Medulla oblongata (tissue), 1 donor: ENCODE measurements at regions not wholly inside any gene's neighbourhood (a gene's known extent, or its start where the extent isn't known, plus 50 kb on each side); places are given as distances from the start of the nearest gene placed in this dataset.
"Not testable (repeated sequence)": the region's sequence is repeated elsewhere in the genome, so short reads cannot be mapped to it uniquely, and the experiment has no call there.

ENCODE experiments used
- DNase-seq: peaks from one replicate; pipeline ENCODE4 v3.0.0-alpha.2; 2015; ENCODE audit errors: extremely low spot score

GRCh38 chr11:71332447-71332846, 80.1 kb upstream of the SHANK2 start:
- DNase-seq, result no peak

DNA sequence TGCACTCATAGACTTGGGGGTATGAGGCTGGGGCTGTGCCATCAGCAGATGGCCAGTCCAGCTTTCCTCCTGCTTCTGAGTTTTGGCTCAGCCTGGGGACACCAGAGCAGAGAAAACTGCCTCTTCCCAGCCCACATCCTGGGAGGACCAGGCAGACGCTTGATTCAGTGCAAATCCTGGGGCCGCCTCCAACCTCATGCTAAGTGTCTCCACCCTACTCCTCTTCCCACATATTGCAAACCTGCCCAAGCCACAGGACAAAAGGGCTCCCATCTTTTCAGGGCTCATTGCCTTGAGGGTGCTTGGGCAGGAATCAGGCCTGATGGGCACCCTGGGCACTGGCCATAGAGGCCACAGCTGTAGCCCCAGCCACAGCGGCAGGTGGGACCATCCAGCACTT, 79.7 kb upstream of the SHANK2 start:
- no peak for DNase-seq

DNA sequence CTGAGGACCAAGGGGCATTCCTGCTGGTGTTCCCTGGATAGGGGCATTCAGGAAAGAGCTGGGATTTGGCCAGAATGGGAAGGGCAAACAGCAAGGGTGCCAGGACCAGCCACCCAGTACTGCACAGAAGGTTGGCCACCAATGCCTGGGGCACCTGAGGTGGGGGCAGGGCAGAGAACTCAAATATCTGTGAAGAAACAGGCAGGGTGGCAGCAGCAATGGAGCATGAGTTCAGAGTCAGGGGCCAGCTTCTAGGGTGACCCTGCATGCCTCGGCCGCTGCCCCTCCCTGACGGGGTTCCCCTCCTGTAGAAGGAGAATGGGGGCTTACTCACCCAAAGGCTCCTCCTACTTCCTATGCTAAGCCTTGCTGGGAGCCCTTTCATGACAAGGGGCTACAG, 79.3 kb upstream of the SHANK2 start:
- DNase-seq, result no peak

GRCh38 chr11:71330996-71331395, 78.6 kb upstream of the SHANK2 start:
- DNase-seq, result no peak

GRCh38 chr11:71330349-71330748, 78.0 kb upstream of the SHANK2 start:
- DNase-seq, result no peak

GRCh38 chr11:71329786-71330185, 77.4 kb upstream of the SHANK2 start:
- DNase-seq, result no peak

DNA sequence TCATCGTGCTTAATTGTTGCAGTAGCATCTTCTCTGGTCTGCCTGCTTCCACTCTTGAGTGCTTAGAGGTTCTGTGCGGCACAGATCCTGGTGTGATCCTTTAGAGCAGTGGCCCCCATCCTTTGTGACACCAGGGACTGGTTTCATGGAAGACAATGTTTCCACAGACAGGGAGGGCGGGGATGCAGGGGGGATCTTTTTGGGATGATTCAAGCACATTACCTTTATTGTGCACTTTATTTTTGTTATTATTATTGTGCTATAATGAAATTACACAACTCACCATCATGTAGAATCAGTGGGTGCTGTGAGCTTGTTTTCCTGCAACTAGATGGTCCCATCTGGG, 76.8 kb upstream of the SHANK2 start:
- no peak for DNase-seq

GRCh38 chr11:71327156-71328085, 75.0 kb upstream of the SHANK2 start:
- DNase-seq, result no peak

DNA sequence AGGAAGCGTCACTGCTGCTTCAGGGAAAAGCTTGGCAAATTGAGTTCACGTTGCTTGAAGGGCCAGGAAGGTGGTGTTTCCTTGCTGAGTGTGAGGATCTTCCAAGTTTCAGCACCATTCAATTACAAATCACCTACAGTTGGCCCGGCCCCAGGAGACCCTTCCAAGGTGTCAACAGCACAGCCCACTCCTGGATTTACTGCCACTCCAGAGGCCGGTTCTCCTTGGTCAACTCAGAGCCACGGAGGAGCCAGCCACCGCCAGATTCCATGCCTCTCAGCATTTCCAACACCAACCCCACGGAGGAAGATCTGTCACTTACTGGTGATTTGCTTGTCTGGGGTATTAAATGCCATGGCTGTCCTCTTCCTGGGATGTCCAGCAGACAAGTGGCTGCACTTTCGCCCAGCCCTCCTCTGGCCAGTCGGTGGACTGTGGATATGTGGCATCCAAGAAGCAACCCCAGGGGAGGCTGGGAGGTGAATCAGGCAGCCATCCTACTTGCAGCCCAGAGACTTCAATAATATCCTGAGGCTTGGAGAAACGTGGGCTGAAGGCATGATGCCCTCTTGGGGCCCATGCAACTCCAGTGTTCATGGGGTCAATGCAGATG, 74.1 kb upstream of the SHANK2 start:
- DNase-seq, result no peak

DNA sequence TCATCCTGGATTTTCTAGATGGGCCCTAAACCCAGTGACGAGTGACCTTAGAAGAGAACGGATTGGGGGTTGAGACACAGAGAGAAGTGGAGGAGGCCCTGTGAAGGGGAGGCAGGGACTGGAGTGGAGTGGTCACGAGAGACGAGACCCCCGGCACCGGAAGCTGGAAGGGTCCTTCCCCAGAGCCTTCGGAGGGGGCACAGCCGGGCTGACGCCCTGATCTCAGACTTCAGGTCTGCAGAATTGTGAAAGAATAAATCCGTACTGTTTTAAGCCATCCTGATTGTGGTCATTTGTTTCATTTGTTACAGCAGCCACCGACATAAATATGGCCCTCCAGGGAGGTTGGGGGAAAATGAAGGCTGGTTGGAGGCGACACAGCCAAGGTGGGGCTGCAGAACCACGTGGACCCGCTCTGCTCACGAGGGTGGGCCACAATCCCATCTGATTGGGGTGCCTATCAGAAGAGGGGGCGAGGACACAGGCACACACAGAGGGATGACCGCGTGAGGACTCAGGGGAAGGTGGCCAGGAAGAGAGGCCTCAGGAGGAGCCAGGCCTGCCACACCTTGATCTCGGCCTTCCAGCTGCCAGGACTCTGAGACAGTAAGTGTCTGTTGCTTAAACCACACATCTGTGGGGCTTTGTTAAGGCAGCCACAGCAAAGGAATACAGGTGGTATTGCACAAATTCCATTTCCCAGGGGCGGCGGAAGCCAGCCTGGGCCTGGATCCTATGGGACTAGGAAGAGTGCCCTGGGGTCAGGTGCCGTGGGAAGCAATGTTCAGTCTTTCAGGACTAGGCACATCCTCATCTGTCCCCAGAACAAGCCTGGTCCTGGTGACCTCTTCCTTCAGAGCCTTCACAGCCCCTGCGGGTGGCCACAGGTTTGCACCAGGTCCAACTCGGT, 73.3 kb upstream of the SHANK2 start:
- DNase-seq, result no peak

GRCh38 chr11:71324788-71325417, 72.5 kb upstream of the SHANK2 start:
- no peak for DNase-seq

GRCh38 chr11:71323876-71324526, 71.6 kb upstream of the SHANK2 start:
- DNase-seq, result no peak

GRCh38 chr11:71322861-71323582, 70.6 kb upstream of the SHANK2 start:
- DNase-seq, result no peak

DNA sequence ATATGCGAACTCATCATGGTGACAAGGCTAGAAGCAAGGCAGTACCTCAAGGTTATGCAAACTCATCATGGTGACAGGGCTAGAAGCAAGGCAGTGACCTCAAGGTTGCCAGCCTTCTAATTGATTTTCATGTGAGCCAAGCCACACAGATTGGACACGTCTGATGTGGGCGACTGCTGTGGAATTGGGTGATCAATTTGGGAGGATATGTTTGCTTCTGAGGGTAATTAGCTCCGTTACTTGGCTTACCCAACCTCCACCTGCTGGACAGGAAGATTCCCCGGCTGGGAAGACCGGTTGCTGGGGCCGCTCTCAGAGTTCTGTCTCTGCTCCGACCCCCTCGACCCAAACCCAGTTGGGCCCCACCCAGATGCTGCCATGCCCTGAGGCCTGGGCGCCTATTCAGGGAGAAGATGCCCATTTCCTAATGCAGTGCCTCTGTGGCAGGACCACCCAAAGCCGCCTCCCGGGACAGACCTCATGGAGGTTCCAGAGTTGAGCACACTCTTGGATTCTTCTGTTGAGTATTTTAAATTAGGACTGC, 69.9 kb upstream of the SHANK2 start:
- DNase-seq, result no peak

GRCh38 chr11:71321433-71322191, 69.2 kb upstream of the SHANK2 start:
- DNase-seq, result no peak

DNA sequence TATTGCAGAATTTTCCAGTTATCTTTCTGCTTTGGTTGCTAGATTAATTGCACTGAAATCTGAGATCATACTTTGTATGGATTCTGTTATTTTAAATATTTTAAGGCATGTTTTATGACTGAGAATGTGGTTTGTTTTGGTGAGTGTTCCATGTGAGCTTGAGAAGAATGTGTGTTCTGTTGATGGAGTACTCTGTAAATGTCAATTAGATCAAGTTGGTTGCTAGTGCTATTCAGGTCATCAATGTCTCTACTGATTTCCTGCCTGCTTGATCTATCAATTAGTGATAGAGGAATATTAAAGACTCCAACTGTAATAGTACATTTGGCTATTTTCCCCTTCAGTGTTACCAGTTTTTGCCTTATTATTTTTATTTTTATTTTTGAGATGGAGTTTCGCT, 64.3 kb upstream of the SHANK2 start:
- no peak for DNase-seq

DNA sequence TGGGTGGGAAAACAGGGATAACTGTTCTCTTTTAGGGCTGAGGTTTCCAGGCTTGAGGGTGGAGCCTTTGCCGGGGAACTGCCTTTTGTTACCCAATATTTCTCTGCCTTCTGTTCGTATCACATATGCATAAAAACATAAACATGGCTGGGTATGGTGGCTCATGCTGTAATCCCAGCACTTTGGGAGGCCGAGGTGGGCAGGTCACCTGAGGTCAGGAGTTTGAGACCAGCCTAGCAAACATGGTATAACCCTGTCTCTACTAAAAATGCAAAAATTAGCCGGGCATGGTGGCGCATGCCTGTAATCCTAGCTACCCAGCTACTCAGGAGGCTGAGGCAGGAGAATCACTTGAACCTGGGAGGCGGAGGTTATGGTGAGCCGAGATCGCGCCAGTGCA, 60.2 kb upstream of the SHANK2 start:
- not testable (repeated sequence) for DNase-seq

DNA sequence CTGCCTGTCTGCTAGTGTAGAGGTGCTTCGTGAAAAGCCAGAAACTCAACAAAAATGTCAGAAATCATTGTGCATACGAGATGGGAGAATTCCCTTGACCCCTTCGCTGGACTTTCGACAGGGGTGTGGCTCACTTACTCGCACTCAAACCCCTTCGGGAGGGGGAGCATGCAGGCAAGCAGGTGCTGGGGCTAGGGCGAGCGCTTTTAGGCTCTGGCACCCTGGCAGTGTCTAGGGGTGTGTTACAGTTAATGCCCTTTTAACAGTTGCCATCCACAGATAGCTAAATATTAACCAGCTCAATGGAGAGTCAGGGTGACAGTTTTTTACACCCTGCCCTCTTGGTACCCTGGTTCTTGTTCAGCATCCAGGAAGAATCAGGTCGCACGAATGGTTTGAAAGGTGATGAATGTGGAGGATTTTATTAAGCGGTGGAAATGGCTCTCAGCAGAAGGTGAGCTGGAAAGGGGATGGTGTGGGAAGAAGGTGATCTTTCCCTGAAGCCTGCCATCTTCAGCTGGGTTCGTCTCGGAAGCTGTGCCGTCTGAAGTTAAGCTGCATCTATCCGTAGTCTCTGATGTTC, 59.6 kb upstream of the SHANK2 start:
- DNase-seq, result no peak
